Erythroblast (primary cell): ENCODE measurements at regions not wholly inside any gene's neighbourhood (a gene's known extent, or its start where the extent isn't known, plus 50 kb on each side); places are given as distances from the start of the nearest gene placed in this dataset.
"Not testable (repeated sequence)": the region's sequence is repeated elsewhere in the genome, so short reads cannot be mapped to it uniquely, and the experiment has no call there.

Experiments used
- GATA1 ChIP-seq: IDR thresholded peaks from 2 replicates; pipeline ENCODE4 v1.6.1; 2011; ENCODE audit warnings: low read depth, mild to moderate bottlenecking, control low read depth, low read length, moderate library complexity
- POLR2A ChIP-seq: IDR thresholded peaks from 2 replicates; pipeline ENCODE4 v1.6.1; 2011; ENCODE audit warnings: mild to moderate bottlenecking, low read length

- not testable (repeated sequence) for TF ChIP-seq POLR2A, GATA1
These were observed 65.4 kb upstream of the EFNA5 start for GRCh38 chr5:107736089-107736488.
